ENCODE measurements at regions not wholly inside any gene's neighbourhood (a gene's known extent, or its start where the extent isn't known, plus 50 kb on each side); places are given as distances from the start of the nearest gene placed in this dataset.

DNA sequence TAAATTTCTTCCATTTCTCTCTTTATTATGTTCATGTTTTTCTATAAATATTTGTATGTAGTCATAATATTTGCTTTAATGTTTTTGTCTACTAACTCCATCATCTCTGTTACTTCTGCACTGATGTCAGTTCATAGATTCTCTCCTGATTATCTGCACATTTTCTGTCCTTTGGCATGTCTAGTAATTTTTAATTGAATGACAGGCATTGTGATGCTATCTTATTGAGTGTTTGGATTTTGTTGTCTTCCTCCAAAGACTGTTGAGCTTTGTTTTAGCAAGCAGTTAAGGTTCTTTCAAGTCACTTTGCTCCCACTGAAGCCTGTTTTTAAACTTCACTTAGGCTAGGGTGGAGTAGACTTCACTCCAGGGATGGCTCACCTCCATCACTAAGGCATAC is 276.8 kb downstream of the DLEU7 start:
- no peak for TF ChIP-seq CTCF (IDR thresholded peaks at IDR 0.05)
- no peak for TF ChIP-seq POLR2AphosphoS5 (IDR thresholded peaks at IDR 0.05; ENCODE audit: insufficient read depth in 1 of 2, low read depth in 1 of 2)

Measured in vagina (tissue), 2 donors.